ENCODE measurements at regions not wholly inside any gene's neighbourhood (a gene's known extent, or its start where the extent isn't known, plus 50 kb on each side); places are given as distances from the start of the nearest gene placed in this dataset.

- H3K9me2 ChIP-seq (replicated peaks; ENCODE audit: insufficient read depth, low read length) = no peaks in the 10 kb centered on the region
- H3K9me3 ChIP-seq (ENCODE audit: low read length) = no peaks in the 10 kb centered on the region
These were observed 139.3 kb upstream of the CREB1 start for GRCh38 chr2:207390302-207391095.

DNA sequence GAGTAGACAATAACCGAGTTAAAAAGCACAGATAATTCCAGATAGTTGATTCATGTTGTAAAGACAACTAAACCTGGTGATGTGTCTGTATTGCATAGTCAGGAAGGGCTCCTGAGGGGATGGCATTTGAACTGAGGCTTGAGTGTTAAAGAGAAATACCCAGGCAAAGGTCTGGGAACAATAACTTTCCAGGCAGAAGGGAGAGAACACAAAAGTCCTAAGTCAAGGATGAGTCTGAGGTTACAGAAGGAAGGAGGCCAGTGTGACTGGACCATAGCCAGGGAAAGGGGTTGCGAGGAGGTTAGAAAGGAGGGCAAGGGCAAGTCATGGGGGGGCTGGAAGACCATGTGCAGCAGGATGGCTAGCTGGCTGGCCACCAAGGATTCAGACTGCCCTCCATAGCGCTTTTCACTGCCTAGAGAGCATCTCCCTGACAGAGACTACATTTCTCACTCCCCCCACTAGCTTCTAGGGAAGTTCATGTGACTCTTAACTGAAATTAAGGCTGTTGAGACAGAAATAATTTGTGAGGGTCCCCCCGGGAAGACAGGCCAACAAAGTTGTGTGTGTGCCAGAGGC is 135.5 kb upstream of the CREB1 start:
- H3K9me3 ChIP-seq (ENCODE audit: low read length) = no peaks in the 10 kb centered on the region
- H3K27ac ChIP-seq (ENCODE audit: low read length) = no peak overlapping the region
- no peak overlapping the region for H3K4me2 ChIP-seq (ENCODE audit: low read depth, low read length, poor library complexity, severe bottlenecking)
- H3K36me3 ChIP-seq (ENCODE audit: insufficient read depth, low read length) = no peaks in the 10 kb centered on the region
- no peak overlapping the region for H3K4me3 ChIP-seq (ENCODE audit: low read length)
- no peaks in the 10 kb centered on the region for H3K9me2 ChIP-seq (replicated peaks; ENCODE audit: insufficient read depth, low read length)
- H3K27me3 ChIP-seq (ENCODE audit: low read length) = no peaks in the 10 kb centered on the region
- H3K79me2 ChIP-seq (ENCODE audit: low read length) = no peaks in the 10 kb centered on the region
- H3K4me1 ChIP-seq (ENCODE audit: low read length) = no peaks in the 10 kb centered on the region
- no peak overlapping the region for H2AFZ ChIP-seq (ENCODE audit: low read length)
- no peak overlapping the region for H3K9ac ChIP-seq (ENCODE audit: low read length)
- DNase-seq = no peak
- H4K20me1 ChIP-seq (ENCODE audit: insufficient read depth, low read depth, low read length) = no peaks in the 10 kb centered on the region

More at GRCh38 chr2:207390302-207391095, 139.3 kb upstream of the CREB1 start:
- Histone ChIP-seq H4K20me1 (ENCODE audit: insufficient read depth, low read depth, low read length) (no peaks in the 10 kb centered on the region), H3K27ac (ENCODE audit: low read length) (no peak overlapping the region), H3K27me3 (ENCODE audit: low read length) (no peaks in the 10 kb centered on the region), H2AFZ (ENCODE audit: low read length) (no peak overlapping the region), H3K36me3 (ENCODE audit: insufficient read depth, low read length) (no peaks in the 10 kb centered on the region), H3K9ac (ENCODE audit: low read length) (no peak overlapping the region), H3K4me2 (ENCODE audit: low read depth, low read length, poor library complexity, severe bottlenecking) (no peak overlapping the region), H3K4me3 (ENCODE audit: low read length) (no peak overlapping the region), H3K79me2 (ENCODE audit: low read length) (no peaks in the 10 kb centered on the region), H3K4me1 (ENCODE audit: low read length) (no peaks in the 10 kb centered on the region)
- DNase-seq = no peak

- no peaks in the 10 kb centered on the region for H3K9me3 ChIP-seq (ENCODE audit: low read length)
- H3K27ac ChIP-seq (ENCODE audit: low read length) = no peak overlapping the region
- no peak overlapping the region for H3K4me2 ChIP-seq (ENCODE audit: low read depth, low read length, poor library complexity, severe bottlenecking)
- H4K20me1 ChIP-seq (ENCODE audit: insufficient read depth, low read depth, low read length) = no peaks in the 10 kb centered on the region
- H3K79me2 ChIP-seq (ENCODE audit: low read length) = no peaks in the 10 kb centered on the region
- DNase-seq = no peak
- H2AFZ ChIP-seq (ENCODE audit: low read length) = no peak overlapping the region
- H3K27me3 ChIP-seq (ENCODE audit: low read length) = no peaks in the 10 kb centered on the region
- H3K4me1 ChIP-seq (ENCODE audit: low read length) = no peaks in the 10 kb centered on the region
- no peaks in the 10 kb centered on the region for H3K36me3 ChIP-seq (ENCODE audit: insufficient read depth, low read length)
- no peak overlapping the region for H3K9ac ChIP-seq (ENCODE audit: low read length)
- H3K4me3 ChIP-seq (ENCODE audit: low read length) = no peak overlapping the region
- H3K9me2 ChIP-seq (replicated peaks; ENCODE audit: insufficient read depth, low read length) = no peaks in the 10 kb centered on the region
These were observed 134.8 kb upstream of the CREB1 start for GRCh38 chr2:207394812-207395534.

DNA sequence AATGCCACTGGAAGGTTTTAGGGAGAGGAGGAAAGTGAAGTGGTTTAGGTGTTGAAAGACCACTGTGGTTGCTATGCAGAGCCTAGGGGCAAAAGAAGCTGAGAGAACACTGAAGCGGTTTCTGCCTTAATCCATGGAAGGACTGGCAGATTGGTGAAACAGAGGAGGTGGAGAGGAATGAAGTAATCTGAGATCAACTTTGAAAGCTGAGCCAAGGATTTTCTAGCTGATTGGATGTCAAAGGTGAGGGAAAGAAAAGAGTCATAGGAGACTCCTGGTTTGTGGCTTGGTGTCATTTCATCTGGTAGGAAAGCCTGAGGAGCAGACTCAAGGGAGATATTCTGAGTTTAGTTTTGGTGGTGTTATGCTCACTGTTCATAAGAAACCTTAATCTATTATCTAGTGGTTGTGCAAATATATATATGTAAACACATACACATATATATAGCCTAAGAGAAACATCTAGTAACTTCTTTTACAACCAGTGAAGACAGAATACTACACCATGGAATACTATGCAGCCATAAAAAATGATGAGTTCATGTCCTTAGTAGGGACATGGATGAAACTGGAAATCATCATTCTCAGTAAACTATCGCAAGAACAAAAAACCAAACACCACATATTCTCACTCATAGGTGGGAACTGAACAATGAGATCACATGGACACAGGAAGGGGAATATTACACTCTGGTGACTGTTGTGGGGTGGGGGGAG is 134.1 kb upstream of the CREB1 start:
- no peak overlapping the region for H3K4me2 ChIP-seq (ENCODE audit: low read depth, low read length, poor library complexity, severe bottlenecking)
- H3K4me3 ChIP-seq (ENCODE audit: low read length) = no peak overlapping the region
- H3K27me3 ChIP-seq (ENCODE audit: low read length) = no peaks in the 10 kb centered on the region
- H3K9me2 ChIP-seq (replicated peaks; ENCODE audit: insufficient read depth, low read length) = no peaks in the 10 kb centered on the region
- no peak for DNase-seq
- no peak overlapping the region for H2AFZ ChIP-seq (ENCODE audit: low read length)
- H4K20me1 ChIP-seq (ENCODE audit: insufficient read depth, low read depth, low read length) = no peaks in the 10 kb centered on the region
- no peaks in the 10 kb centered on the region for H3K4me1 ChIP-seq (ENCODE audit: low read length)
- H3K36me3 ChIP-seq (ENCODE audit: insufficient read depth, low read length) = no peaks in the 10 kb centered on the region
- H3K9me3 ChIP-seq (ENCODE audit: low read length) = no peaks in the 10 kb centered on the region
- H3K27ac ChIP-seq (ENCODE audit: low read length) = no peak overlapping the region
- no peak overlapping the region for H3K9ac ChIP-seq (ENCODE audit: low read length)
- H3K79me2 ChIP-seq (ENCODE audit: low read length) = no peaks in the 10 kb centered on the region

DNA sequence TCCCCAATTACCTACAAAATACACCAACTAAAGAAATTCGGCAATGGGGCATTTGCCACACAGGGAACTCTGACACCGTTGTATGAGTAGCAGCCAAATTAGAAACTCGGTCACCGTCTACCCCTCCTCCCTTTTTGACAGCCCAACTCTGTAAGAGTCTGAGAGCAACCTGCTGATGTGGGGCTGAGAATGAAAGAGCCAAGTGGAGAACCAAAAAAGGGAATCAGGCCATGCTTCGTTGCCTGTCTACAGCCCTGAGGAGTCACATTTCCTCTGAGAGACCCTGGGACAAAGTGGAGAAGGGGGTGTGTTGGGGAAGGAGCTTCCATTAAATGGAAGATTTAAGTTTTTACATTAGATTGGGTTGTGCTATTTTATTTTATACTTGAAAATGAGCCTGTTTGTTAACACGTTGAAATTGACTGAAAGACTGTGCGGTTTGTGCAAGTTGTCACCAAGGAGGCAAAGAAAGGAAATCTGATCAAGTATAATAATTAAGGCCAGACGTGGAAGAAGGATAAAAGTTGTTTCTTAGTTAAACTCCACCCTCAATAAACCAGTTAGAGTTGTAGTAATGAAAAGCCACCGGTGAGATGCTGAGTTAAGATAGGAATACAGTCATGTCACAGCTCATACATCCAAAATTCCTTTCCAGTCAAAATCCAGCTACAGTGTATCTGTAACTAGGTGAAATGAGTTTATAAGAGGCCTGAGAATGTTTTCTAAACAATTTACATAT is 131.7 kb upstream of the CREB1 start:
- Histone ChIP-seq H3K4me3 (ENCODE audit: low read length) (no peak overlapping the region), H3K4me2 (ENCODE audit: low read depth, low read length, poor library complexity, severe bottlenecking) (no peak overlapping the region), H3K27me3 (ENCODE audit: low read length) (no peaks in the 10 kb centered on the region), H4K20me1 (ENCODE audit: insufficient read depth, low read depth, low read length) (no peaks in the 10 kb centered on the region), H3K4me1 (ENCODE audit: low read length) (no peaks in the 10 kb centered on the region), H3K27ac (ENCODE audit: low read length) (no peak overlapping the region), H3K36me3 (ENCODE audit: insufficient read depth, low read length) (no peaks in the 10 kb centered on the region), H3K9me3 (ENCODE audit: low read length) (no peaks in the 10 kb centered on the region), H3K9ac (ENCODE audit: low read length) (no peak overlapping the region), H2AFZ (ENCODE audit: low read length) (no peak overlapping the region), H3K79me2 (ENCODE audit: low read length) (no peaks in the 10 kb centered on the region), H3K9me2 (replicated peaks; ENCODE audit: insufficient read depth, low read length) (no peaks in the 10 kb centered on the region)
- DNase-seq = no peak

- Histone ChIP-seq H3K4me3 (ENCODE audit: low read length) (no peak overlapping the region), H2AFZ (ENCODE audit: low read length) (no peak overlapping the region), H3K36me3 (ENCODE audit: insufficient read depth, low read length) (no peaks in the 10 kb centered on the region), H3K79me2 (ENCODE audit: low read length) (no peaks in the 10 kb centered on the region), H4K20me1 (ENCODE audit: insufficient read depth, low read depth, low read length) (no peaks in the 10 kb centered on the region), H3K4me2 (ENCODE audit: low read depth, low read length, poor library complexity, severe bottlenecking) (no peak overlapping the region), H3K27me3 (ENCODE audit: low read length) (no peaks in the 10 kb centered on the region), H3K9me2 (replicated peaks; ENCODE audit: insufficient read depth, low read length) (no peaks in the 10 kb centered on the region), H3K4me1 (ENCODE audit: low read length) (no peaks in the 10 kb centered on the region), H3K9ac (ENCODE audit: low read length) (no peak overlapping the region), H3K9me3 (ENCODE audit: low read length) (no peaks in the 10 kb centered on the region), H3K27ac (ENCODE audit: low read length) (no peak overlapping the region)
- no peak for DNase-seq
These were observed 130.5 kb upstream of the CREB1 start for GRCh38 chr2:207399301-207399700.

- Histone ChIP-seq H3K4me3 (ENCODE audit: low read length) (no peak overlapping the region), H3K9me2 (replicated peaks; ENCODE audit: insufficient read depth, low read length) (no peaks in the 10 kb centered on the region), H3K9me3 (ENCODE audit: low read length) (no peaks in the 10 kb centered on the region), H3K9ac (ENCODE audit: low read length) (no peak overlapping the region), H3K27ac (ENCODE audit: low read length) (no peak overlapping the region), H3K79me2 (ENCODE audit: low read length) (no peaks in the 10 kb centered on the region), H3K4me2 (ENCODE audit: low read depth, low read length, poor library complexity, severe bottlenecking) (no peak overlapping the region), H3K4me1 (ENCODE audit: low read length) (no peaks in the 10 kb centered on the region), H2AFZ (ENCODE audit: low read length) (no peak overlapping the region), H3K36me3 (ENCODE audit: insufficient read depth, low read length) (no peaks in the 10 kb centered on the region), H3K27me3 (ENCODE audit: low read length) (no peaks in the 10 kb centered on the region), H4K20me1 (ENCODE audit: insufficient read depth, low read depth, low read length) (no peaks in the 10 kb centered on the region)
- no peak for DNase-seq
These were observed 128.4 kb upstream of the CREB1 start for GRCh38 chr2:207401338-207401737.
